GM18867 (cell line): ENCODE measurements at regions not wholly inside any gene's neighbourhood (a gene's known extent, or its start where the extent isn't known, plus 50 kb on each side); places are given as distances from the start of the nearest gene placed in this dataset.
"Not testable (repeated sequence)": the region's sequence is repeated elsewhere in the genome, so short reads cannot be mapped to it uniquely, and the experiment has no call there.

Experiments
- ATAC-seq: cut with Tn5 transposase; IDR thresholded peaks from one replicate; pipeline ENCODE4 v1.9.1; 2021; ENCODE audit warnings: mild to moderate bottlenecking, moderate library complexity; ENCODE audit not compliant: unreplicated experiment

DNA sequence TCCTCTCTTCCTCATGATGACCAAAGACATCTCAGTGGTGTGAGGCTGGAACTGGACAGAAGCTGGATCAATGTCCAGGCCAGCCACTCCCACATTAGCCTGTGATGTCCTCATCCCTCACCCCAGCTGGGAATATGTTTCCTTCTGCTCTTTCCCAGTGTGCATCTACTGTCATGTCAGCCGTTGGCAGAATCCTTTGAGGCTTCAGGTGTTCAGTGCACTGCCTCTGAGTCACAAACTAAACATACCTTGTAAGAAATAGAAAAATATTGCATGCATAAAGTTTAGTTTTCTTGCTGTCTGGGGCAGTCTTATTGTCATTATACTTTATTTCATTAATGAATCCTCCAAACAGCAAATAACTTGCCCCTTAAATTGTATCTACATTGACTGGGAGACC, 161.6 kb upstream of the RASGRP1 start:
- ATAC-seq = no peak

DNA sequence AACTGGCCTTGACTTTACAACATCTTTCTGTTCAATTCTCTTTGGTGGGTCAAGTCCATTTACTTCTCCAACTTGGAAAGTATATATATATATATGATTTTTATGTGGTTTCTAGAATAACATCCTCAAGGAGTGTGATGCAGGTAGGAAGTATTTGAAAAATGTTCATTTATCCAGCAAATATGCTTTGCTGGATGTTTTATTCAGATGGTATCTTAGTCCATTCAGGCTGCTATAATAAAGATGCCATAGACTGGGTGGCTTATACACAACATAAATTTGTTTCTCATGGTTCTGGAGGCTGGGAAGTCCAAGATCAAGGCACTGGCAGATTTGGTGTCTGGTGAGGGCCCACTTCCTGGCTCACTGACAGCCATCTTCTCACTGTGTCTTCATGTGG, 168.7 kb upstream of the RASGRP1 start:
- ATAC-seq = no peak

GRCh38 chr15:38740206-38740605, 175.6 kb upstream of the RASGRP1 start:
- no peak for ATAC-seq

- no peak for ATAC-seq
Measured at GRCh38 chr15:38743147-38743546, 178.5 kb upstream of the RASGRP1 start.

GRCh38 chr15:38745126-38745525, 180.5 kb upstream of the RASGRP1 start:
- no peak for ATAC-seq

- no peak for ATAC-seq
Measured at GRCh38 chr15:38745626-38746025, 181.0 kb upstream of the RASGRP1 start.

DNA sequence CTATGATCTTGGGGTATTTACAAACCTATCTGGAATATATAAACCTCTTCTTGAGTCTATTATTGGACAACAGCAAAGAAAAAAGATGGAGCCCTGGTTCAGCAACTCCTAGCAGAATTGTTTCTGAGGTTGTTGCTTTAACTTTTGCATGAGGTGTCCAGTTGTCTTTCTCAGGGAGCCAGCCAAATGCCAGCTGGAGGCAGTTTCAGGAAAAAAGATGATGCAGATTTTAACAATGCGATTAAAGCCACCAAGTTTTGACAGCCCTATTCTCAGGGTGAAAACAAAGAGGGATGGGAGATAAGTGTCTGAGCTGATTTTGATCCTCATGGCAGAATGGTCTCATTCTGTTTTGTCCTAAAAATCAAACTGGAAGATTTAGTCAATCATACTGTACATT, 181.6 kb upstream of the RASGRP1 start:
- ATAC-seq = no peak

- no peak for ATAC-seq
Measured at GRCh38 chr15:38748710-38749109, 184.1 kb upstream of the RASGRP1 start.

GRCh38 chr15:38750786-38751185, 186.2 kb upstream of the RASGRP1 start:
- no peak for ATAC-seq

- no peak for ATAC-seq
Measured at GRCh38 chr15:38755718-38756117, 191.1 kb upstream of the RASGRP1 start.

DNA sequence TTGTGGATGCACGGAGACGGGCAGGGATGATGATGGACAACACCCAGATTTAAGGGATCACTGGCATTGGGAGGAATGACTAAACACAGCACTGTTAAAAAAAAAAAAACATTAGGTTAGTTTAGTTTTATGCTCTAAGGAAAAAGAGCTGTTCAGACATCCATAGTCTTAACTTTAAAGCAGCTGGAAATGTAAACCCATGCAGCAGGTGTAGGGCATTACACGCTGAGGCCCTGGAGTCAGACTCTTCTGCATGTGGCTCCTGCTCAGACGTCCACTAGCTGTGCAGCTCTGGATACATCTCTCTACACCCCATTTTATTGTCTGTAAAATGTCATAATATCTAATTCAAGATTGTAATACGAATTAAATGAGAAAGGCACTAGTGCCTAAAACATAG, 191.8 kb upstream of the RASGRP1 start:
- no peak for ATAC-seq

GRCh38 chr15:38758043-38758442, 193.4 kb upstream of the RASGRP1 start:
- ATAC-seq = no peak

GRCh38 chr15:38761681-38762080, 197.1 kb upstream of the RASGRP1 start:
- no peak for ATAC-seq

DNA sequence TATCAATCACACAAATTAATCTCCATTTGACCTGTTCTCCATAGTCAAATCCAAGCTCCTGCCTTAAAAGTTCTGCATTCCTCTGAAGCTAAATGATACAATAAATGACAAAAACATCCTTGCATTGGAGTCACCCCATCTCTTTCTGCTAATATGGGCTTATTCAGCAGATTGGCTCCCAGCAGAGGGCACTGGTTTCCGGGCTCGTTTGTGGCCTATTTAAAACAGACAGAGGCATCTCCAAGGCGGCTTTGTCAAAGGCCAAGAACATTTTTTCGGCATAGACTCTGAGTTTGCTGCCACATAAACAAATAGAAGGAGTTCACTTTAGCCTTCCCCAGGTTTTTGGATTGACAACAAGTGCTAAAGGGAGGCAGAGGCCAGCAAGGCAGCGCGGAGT, 204.4 kb upstream of the RASGRP1 start:
- no peak for ATAC-seq

DNA sequence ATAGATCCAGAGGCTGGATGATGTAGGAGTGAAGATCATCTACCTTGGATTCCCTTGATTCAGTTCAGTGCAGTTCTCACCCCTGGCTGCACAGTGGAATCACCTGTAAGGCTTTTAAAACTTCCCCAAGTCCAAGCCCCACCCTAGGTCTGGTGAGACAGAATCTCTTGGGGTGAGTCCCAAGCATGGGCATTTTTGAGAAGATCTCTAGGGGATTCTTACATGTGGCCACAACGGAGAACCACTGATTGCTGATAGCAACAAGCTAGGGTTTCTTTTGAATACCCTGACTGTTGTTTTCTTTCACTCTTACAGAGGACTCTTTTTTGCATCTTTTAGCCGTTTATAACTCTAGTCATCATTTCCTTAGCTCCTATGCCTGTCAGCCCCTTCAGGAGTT, 204.9 kb upstream of the RASGRP1 start:
- no peak for ATAC-seq

DNA sequence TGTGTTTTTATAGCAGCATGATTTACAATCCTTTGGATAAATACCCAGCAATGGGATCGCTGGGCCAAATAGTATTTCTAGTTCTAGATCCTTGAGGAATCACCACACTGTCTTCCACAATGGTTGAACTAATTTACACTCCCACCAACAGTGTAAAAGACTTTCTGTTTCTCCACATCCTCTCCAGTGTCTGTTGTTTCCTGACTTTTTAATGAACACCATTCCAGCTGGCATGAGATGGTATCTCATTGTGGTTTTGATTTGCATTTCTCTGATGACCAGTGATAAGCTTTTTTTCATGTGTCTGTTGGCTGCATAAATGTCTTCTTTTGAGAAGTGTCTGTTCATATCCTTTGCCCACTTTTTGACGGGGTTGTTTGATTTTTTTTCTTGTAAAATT, 209.5 kb upstream of the RASGRP1 start:
- ATAC-seq = not testable (repeated sequence)

DNA sequence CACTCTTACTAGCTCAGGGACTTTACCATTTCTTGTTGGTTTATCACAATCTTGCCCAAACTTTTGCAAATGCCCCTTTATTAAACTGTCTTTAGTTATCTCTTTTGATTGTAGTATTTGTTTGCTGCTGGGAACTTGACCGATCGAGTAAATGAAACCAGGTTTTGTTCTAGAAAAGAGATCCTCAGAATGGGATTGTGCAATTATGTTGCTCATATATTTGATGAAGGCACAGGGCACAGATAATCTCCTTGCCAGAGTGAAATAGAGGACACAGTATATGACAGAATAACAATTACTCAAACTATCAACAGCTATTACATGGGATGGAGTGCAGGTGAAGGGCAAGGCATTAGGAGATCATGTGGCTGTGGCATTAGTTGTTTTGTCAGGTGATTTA, 216.6 kb upstream of the RASGRP1 start:
- no peak for ATAC-seq

DNA sequence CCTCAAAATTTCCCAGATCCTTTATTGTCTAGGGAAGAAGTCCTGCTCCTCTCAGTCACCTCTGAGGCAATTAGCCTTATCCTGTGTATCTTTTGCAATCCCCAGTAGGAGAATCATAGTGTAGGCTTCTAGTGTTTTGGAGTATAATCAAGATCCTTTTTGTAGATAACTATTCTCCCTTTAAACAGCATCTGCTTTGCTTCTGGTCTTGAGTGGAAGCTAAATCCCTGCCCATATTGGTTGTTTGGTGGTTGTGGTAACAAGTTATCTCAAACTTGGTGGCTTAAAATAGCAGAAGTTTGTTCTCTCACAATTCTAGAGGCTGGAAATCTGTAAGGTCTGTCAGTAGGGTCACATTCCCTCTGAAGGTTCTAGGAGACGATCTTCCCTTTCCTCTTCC, 217.5 kb upstream of the RASGRP1 start:
- no peak for ATAC-seq

DNA sequence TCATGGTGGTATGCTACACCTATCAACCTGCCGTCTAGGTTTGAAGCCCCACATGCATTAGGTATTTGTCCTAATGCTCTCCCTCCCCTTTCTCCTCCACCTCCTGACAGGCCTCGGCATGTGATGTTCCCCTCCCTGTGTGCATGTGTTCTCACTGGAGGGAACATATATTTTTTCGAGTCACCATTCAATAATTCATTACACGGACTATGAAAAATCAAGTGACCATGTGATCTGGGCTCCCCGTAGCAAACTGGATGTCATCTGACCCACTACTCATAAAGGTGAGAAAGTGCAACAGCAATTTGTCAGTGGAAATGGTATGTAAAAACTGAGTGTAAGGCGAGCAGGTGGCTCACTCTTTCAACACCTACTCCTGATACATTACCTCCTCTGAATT, 224.3 kb upstream of the RASGRP1 start:
- ATAC-seq = no peak

DNA sequence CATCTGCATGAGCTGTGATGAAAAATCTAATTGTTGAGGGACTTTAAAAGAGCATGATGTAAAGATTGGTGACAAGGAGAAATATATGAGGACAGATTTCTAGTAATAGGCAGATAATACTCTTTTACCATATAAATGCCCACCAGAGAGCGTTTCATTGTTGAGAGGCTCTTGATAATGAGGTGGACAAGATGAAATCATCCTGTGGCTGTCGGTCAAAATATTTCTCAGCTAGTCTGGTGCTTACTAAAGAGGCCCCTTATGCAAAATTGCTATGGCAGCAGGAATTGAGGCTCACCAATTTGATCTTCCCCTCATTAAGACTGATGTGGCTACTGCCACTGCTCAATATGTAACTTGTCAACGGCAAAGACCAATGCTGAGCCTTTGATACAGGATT, 225.0 kb upstream of the RASGRP1 start:
- ATAC-seq = no peak

GRCh38 chr15:38793206-38793810, 228.7 kb upstream of the RASGRP1 start:
- no peak for ATAC-seq

- no peak for ATAC-seq
Measured at GRCh38 chr15:38795471-38796245, 231.0 kb upstream of the RASGRP1 start.

DNA sequence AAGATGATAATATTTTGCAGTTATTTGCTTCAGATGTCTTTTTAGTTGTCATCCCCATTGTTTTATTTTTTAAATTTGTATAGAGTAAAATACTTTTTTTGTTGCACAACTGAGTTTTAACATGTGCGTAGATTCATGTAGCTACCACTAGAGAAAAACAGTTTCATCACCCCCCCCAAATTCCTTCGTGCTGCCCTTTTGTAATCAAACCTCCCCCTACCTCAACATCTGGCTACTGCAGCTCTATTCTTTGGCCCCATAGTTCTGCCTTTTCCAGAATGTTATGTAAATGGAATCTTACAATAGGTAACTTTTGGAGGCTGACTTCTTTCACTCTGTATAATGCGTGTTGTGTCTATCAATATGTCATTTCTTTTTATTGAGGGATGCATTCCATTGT, 232.0 kb upstream of the RASGRP1 start:
- no peak for ATAC-seq
